ENCODE measurements at regions not wholly inside any gene's neighbourhood (a gene's known extent, or its start where the extent isn't known, plus 50 kb on each side); places are given as distances from the start of the nearest gene placed in this dataset.
A peak's percentile ranks its signal among the peaks of the same experiment; 100 is the strongest.
"Not testable (repeated sequence)": the region's sequence is repeated elsewhere in the genome, so short reads cannot be mapped to it uniquely, and the experiment has no call there.

GRCh38 chr11:96707273-96707672, 317.5 kb downstream of the JRKL start:
- no peak for DNase-seq
- H3K27me3 ChIP-seq: no peaks in the 10 kb centered on the region
- no peaks in the 10 kb centered on the region for H3K9me3 ChIP-seq
- no peaks in the 10 kb centered on the region for H3K36me3 ChIP-seq
- H3K4me3 ChIP-seq: no peak overlapping the region

GRCh38 chr11:96708219-96708878, 318.5 kb downstream of the JRKL start:
- H3K4me3 ChIP-seq: no peak overlapping the region
- no peaks in the 10 kb centered on the region for H3K27me3 ChIP-seq
- H3K36me3 ChIP-seq: no peaks in the 10 kb centered on the region
- no peak for DNase-seq
- H3K9me3 ChIP-seq: no peaks in the 10 kb centered on the region

- Histone ChIP-seq H3K9me3 (no peaks in the 10 kb centered on the region), H3K27me3 (no peaks in the 10 kb centered on the region), H3K4me3 (no peak overlapping the region), H3K36me3 (no peaks in the 10 kb centered on the region)
- DNase-seq: no peak
Measured at GRCh38 chr11:96713301-96713700, 323.5 kb downstream of the JRKL start.

- DNase-seq: no peak
- no peak overlapping the region for H3K4me3 ChIP-seq
- no peaks in the 10 kb centered on the region for H3K9me3 ChIP-seq
- no peaks in the 10 kb centered on the region for H3K36me3 ChIP-seq
- H3K27me3 ChIP-seq: no peaks in the 10 kb centered on the region
Measured at GRCh38 chr11:96714689-96715088, 324.9 kb downstream of the JRKL start.

- Histone ChIP-seq H3K27me3 (no peaks in the 10 kb centered on the region), H3K36me3 (no peaks in the 10 kb centered on the region), H3K4me3 (no peak overlapping the region), H3K9me3 (no peaks in the 10 kb centered on the region)
- DNase-seq: no peak
Measured at GRCh38 chr11:96715208-96715607, 325.4 kb downstream of the JRKL start.

GRCh38 chr11:96736601-96737000, 346.8 kb downstream of the JRKL start:
- no peaks in the 10 kb centered on the region for H3K27me3 ChIP-seq
- no peak overlapping the region for H3K4me3 ChIP-seq
- no peak for DNase-seq
- H3K36me3 ChIP-seq: no peaks in the 10 kb centered on the region
- no peaks in the 10 kb centered on the region for H3K9me3 ChIP-seq

GRCh38 chr11:96738311-96738710, 348.5 kb downstream of the JRKL start:
- Histone ChIP-seq H3K4me3 (no peak overlapping the region), H3K27me3 (no peaks in the 10 kb centered on the region), H3K9me3 (no peaks in the 10 kb centered on the region), H3K36me3 (no peaks in the 10 kb centered on the region)
- DNase-seq: no peak

GRCh38 chr11:96741068-96741467, 351.3 kb downstream of the JRKL start:
- no peaks in the 10 kb centered on the region for H3K9me3 ChIP-seq
- DNase-seq: no peak
- no peak overlapping the region for H3K4me3 ChIP-seq
- H3K27me3 ChIP-seq: no peaks in the 10 kb centered on the region
- H3K36me3 ChIP-seq: no peaks in the 10 kb centered on the region

GRCh38 chr11:96744697-96745096, 354.9 kb downstream of the JRKL start:
- DNase-seq: no peak
- Histone ChIP-seq H3K4me3 (no peak overlapping the region), H3K27me3 (no peaks in the 10 kb centered on the region), H3K9me3 (no peaks in the 10 kb centered on the region), H3K36me3 (no peaks in the 10 kb centered on the region)

GRCh38 chr11:96748639-96749370, 359.0 kb downstream of the JRKL start:
- Histone ChIP-seq H3K27me3 (no peaks in the 10 kb centered on the region), H3K36me3 (no peaks in the 10 kb centered on the region), H3K4me3 (peak overlapping the region; percentile 5; the same call in 1 of the 2 replicates), H3K9me3 (no peaks in the 10 kb centered on the region)
- DNase-seq: no peak

GRCh38 chr11:96751807-96752206, 362.0 kb downstream of the JRKL start:
- not testable (repeated sequence) for H3K4me3 ChIP-seq, H3K36me3 ChIP-seq, DNase-seq, H3K9me3 ChIP-seq, H3K27me3 ChIP-seq

GRCh38 chr11:96752221-96752620, 362.4 kb downstream of the JRKL start:
- H3K9me3 ChIP-seq: no peaks in the 10 kb centered on the region
- no peaks in the 10 kb centered on the region for H3K36me3 ChIP-seq
- H3K4me3 ChIP-seq: no peak overlapping the region
- DNase-seq: no peak
- H3K27me3 ChIP-seq: no peaks in the 10 kb centered on the region

- Histone ChIP-seq H3K4me3 (no peak overlapping the region), H3K9me3 (no peaks in the 10 kb centered on the region), H3K27me3 (no peaks in the 10 kb centered on the region), H3K36me3 (no peaks in the 10 kb centered on the region)
- no peak for DNase-seq
Measured at GRCh38 chr11:96753997-96754396, 364.2 kb downstream of the JRKL start.

GRCh38 chr11:96755209-96755608, 365.4 kb downstream of the JRKL start:
- no peaks in the 10 kb centered on the region for H3K36me3 ChIP-seq
- H3K9me3 ChIP-seq: no peaks in the 10 kb centered on the region
- DNase-seq: no peak
- no peaks in the 10 kb centered on the region for H3K27me3 ChIP-seq
- H3K4me3 ChIP-seq: no peak overlapping the region

- Histone ChIP-seq H3K4me3 (no peak overlapping the region), H3K9me3 (no peaks in the 10 kb centered on the region), H3K27me3 (no peaks in the 10 kb centered on the region), H3K36me3 (no peaks in the 10 kb centered on the region)
- no peak for DNase-seq
Measured at GRCh38 chr11:96755752-96756151, 365.9 kb downstream of the JRKL start.

- Histone ChIP-seq H3K4me3 (no peak overlapping the region), H3K27me3 (no peaks in the 10 kb centered on the region), H3K36me3 (no peaks in the 10 kb centered on the region), H3K9me3 (no peaks in the 10 kb centered on the region)
- DNase-seq: no peak
Measured at GRCh38 chr11:96758957-96759356, 369.1 kb downstream of the JRKL start.

- H3K4me3 ChIP-seq: no peak overlapping the region
- H3K9me3 ChIP-seq: no peaks in the 10 kb centered on the region
Measured at GRCh38 chr11:96760306-96760705, 370.5 kb downstream of the JRKL start.

GRCh38 chr11:96760815-96761214, 371.0 kb downstream of the JRKL start:
- no peak overlapping the region for H3K4me3 ChIP-seq
- no peaks in the 10 kb centered on the region for H3K27me3 ChIP-seq
- no peak for DNase-seq
- H3K9me3 ChIP-seq: no peaks in the 10 kb centered on the region
- no peaks in the 10 kb centered on the region for H3K36me3 ChIP-seq

More at GRCh38 chr11:96760306-96760705, 370.5 kb downstream of the JRKL start:
- Histone ChIP-seq H3K27me3 (no peaks in the 10 kb centered on the region), H3K36me3 (no peaks in the 10 kb centered on the region)
- DNase-seq: no peak
